ENCODE measurements at regions not wholly inside any gene's neighbourhood (a gene's known extent, or its start where the extent isn't known, plus 50 kb on each side); places are given as distances from the start of the nearest gene placed in this dataset.
"Not testable (repeated sequence)": the region's sequence is repeated elsewhere in the genome, so short reads cannot be mapped to it uniquely, and the experiment has no call there.

GRCh38 chr5:88666761-88667495, 216.1 kb downstream of the MEF2C start:
- DNase-seq, result peak in 1 of 3 donors; percentile 77

DNA sequence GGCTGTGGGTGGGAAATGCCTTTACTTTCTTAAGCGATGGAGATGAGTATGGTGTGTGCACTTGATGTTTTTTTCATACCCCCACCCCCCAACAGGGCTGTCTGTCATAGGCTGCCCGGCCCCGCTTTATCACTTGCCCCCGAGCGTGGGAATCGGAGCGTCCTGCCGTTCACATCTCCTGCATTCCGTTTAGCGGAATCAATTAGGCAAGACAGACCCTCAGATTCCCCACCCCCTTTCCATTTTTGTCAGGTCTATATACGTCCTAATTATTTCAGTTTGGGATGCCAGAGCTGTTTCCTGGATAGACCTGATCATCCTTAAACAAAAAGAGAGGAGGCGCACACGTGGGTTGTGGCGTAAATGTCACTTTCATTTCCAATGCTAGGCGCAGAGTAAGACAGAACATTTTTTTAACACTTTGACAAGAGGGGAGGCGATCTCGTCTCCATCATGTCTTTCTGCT, 217.2 kb downstream of the MEF2C start:
- DNase-seq, result peak in 1 of 3 donors; percentile 47

DNA sequence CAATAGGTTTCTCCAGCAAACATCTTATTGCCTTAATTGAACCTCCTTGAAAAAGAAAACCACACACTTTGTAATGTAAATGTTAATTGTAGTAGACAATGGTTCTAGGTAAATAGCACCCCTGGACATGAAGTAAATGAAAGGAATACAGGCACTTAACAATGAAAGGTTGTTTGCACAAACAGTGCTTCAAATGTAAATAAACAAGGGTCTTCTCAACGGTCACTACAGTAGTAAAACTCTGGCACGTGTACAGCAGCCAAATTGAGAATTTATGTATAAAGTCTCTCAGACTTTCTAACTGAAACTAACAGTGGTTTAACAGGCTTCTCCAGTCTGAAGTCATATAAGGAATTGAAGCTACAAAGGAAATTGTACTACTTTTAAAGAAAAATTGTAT, 218.3 kb downstream of the MEF2C start:
- peak in 1 of 3 donors; percentile 24 for DNase-seq

DNA sequence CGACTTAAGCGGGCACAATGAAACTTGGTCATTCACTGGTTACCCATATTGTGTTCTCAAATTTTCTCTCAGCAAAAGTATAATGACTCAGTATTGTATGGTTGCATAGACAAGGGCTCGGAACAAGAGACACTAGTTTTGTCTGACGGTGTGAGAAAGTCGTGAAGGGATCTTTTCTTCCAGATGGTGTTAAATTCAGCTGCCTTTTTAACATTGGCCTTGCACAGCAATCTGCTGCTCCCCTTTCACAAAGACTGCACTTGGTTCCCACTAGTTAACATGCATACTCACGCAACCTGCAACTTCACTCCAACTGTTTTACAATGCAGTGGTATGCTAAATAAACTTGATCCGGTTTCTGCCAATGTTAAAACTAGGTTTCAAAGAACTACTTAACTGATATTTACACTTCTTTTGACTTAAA, 219.2 kb downstream of the MEF2C start:
- DNase-seq, result peak in 1 of 3 donors; percentile 36

GRCh38 chr5:88662846-88663245, 220.1 kb downstream of the MEF2C start:
- peak in 1 of 3 donors; percentile 18 for DNase-seq

DNA sequence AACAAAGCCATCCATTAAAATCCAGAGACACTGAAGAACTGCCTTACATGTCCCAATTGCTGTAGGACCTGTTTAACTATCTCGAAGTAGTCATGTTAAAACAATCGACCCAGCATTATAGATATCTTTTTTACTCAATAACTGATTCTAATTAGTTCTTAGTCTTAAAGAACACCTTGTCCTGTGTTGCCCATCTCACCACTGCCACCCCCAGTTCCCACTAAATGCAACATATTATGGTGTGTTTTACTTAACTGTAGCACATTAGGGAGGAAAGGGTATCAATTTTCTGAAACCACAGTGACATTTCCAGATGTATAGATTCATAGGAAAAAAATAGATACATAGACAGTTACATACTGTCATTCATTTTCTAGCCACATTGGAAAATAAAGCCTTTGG, 221.2 kb downstream of the MEF2C start:
- DNase-seq, result no peak

GRCh38 chr5:88660947-88661805, 221.8 kb downstream of the MEF2C start:
- peak; percentile 62 to 87 (median 71) for DNase-seq

- DNase-seq, result no peak
These were observed 222.6 kb downstream of the MEF2C start for GRCh38 chr5:88660264-88660946.

DNA sequence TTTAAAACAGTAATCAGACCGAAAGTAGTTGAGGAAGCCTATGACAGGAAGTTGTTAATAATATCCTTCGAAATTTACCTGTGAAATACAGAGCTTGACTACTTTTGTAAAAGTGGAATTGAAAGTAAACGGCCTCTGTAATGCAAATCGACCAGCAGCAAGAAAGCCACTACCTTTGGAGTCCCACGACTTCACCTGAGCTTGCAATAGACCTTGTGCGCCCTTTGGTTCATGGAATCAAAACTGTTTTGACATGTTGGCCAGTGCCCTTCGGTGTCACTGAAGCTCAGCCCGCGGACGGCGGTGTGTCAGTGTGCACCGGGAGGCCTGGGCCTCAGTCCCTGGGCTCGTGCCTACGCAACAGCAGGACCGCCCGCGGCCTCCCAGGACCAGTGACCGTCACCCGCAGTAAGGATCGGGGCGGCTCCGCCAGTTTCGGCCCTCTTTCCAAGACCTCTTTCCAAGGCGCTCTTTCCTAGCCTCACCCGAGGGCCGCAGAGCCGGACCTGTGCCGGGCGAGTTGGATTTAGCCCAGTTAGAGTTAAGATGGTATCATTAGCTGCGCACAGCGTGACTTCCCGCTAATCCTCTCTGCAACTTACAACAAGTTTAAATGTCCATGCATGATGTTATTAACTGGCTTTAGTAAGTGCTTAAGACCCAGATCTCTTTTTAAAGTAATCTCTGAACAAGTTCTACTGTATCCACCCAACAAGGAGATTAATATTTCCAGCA, 223.3 kb downstream of the MEF2C start:
- DNase-seq, result peak in 1 of 3 donors; percentile 35

- DNase-seq, result no peak
These were observed 224.1 kb downstream of the MEF2C start for GRCh38 chr5:88658886-88659285.

DNA sequence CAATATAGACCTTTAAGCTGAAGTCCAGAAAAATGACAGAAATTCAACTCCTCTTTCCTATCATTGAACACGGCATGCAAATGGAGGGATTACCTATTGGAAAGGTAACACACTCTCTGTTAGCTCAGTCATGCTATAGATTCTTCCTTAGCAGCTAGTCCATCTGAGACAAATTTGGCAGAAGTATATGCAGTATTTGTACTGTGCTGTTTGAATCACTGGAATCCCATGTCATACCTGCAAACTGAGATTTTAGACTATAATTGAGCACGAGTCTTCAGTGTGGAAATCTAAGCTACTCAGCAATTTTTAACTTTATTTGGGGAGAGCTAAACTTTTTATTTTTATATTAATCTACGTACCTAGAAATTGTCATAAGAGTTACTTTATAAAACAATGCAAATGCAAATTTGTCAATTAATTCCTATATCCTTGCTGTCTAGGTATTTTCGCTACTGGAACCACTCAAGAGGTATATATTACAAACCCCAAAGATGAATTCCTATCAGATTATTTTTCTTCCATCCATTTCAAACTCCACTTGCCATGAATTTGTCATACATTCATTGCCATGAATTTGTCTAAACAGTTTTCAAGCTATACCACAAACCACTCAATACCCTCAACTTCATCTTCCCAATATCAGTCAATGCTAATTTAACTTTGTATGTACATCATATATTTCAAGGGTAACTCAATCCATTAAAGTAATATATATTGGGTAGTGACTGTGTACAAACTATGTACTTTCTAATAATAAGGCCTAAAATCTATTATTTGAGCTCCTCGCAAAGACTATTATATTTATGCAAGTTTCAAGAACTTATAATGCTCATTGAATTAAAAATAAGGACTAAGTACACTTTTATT, 224.8 kb downstream of the MEF2C start:
- DNase-seq, result no peak

DNA sequence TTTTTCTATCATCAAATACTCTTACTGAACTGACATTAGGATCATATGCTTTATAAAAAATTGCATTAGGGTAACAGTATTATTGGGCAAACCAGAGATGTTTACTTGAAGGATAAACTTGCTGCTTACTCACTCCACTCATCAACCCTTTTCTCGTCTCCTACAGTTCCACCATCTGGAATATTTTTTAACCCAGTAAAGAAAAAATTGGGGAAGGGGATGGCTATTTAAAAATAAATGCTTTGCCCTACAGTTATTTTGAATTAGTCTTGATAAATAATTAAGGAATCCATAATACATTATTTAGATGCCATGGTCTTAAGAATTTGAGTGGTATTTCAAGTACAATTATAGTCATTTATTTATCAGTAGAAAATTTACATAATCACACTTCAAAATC, 225.8 kb downstream of the MEF2C start:
- no peak for DNase-seq

- no peak for DNase-seq
These were observed 226.6 kb downstream of the MEF2C start for GRCh38 chr5:88656221-88656950.

GRCh38 chr5:88653471-88653870, 229.5 kb downstream of the MEF2C start:
- no peak for DNase-seq

- no peak for DNase-seq
These were observed 235.1 kb downstream of the MEF2C start for GRCh38 chr5:88647901-88648300.

DNA sequence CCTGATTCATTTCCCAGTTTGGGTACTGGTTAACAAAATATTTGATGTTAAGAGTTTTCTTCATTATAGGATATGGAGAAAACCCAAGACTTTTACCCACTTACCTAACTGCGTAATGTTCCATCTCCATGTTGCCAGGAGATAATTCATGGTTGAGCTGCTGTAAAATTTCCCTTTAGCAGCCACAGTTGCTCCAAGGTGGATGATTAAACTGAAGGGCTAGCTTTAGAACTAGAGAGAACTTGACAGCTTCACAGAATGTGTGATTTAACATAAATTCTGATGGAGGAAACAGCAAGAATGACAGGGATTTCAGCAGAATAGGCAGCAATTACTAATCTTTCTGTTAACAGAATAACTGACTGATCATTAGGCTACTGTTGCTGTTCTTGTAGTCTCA, 236.1 kb downstream of the MEF2C start:
- DNase-seq, result no peak

GRCh38 chr5:88644676-88645075, 238.3 kb downstream of the MEF2C start:
- DNase-seq, result no peak

- DNase-seq, result no peak
These were observed 239.7 kb downstream of the MEF2C start for GRCh38 chr5:88643315-88643714.

DNA sequence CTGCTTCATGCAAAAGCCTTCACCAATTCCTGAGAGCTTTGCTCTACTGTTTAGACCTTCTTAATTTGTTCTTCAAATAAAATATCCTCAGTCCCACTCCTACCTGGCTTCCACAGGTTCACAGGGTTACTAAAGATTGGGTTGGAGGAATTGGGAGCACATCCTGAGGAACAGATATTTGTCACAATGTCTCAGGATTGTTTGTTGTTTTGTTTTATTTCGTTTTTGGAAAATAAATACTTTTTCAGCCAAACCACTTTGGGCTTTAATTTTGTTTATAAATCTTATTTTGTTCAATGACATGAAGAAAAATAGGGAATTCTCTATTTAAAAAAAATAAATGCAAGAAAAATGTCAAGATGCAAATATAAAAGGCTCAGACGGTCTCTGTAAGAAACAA, 249.0 kb downstream of the MEF2C start:
- DNase-seq, result no peak

DNA sequence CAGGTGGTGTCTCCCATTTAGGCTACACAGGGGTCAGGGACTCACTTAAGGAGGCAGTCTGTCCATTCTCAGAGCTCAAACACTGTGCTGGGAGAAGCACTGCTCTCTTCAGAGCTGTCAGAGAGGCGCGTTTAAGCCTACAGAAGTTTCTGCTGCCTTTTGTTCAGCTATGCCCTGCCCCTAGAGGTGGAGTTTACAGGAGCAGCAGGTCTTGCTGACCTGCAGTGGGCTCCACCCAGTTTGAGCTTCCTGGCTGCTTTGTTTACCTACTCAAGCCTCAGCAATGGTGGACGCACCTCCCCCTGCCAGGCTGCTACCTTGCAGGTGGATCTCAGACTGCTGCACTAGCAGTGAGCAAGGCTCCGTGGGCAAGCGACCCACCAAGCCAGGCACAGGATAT, 260.1 kb downstream of the MEF2C start:
- not testable (repeated sequence) for DNase-seq
